Limb (tissue), 2 donors: ENCODE measurements at regions not wholly inside any gene's neighbourhood (a gene's known extent, or its start where the extent isn't known, plus 50 kb on each side); places are given as distances from the start of the nearest gene placed in this dataset.
A peak's percentile ranks its signal among the peaks of the same experiment; 100 is the strongest.

Experiments
- DNase-seq, 2 donors: peaks; one replicate each; pipeline ENCODE4 v3.0.0-alpha.2; 2016; ENCODE audit errors: extremely low spot score in 2 of 2

- peak; percentile 42 to 52 for DNase-seq
These were observed 242.2 kb downstream of the B3GLCT start for GRCh38 chr13:31441800-31442510.

GRCh38 chr13:31442571-31442970, 242.8 kb downstream of the B3GLCT start:
- peak in 1 of 2 donors; percentile 29 for DNase-seq

GRCh38 chr13:31444266-31444856, 244.6 kb downstream of the B3GLCT start:
- DNase-seq, result peak in 1 of 2 donors; percentile 34

DNA sequence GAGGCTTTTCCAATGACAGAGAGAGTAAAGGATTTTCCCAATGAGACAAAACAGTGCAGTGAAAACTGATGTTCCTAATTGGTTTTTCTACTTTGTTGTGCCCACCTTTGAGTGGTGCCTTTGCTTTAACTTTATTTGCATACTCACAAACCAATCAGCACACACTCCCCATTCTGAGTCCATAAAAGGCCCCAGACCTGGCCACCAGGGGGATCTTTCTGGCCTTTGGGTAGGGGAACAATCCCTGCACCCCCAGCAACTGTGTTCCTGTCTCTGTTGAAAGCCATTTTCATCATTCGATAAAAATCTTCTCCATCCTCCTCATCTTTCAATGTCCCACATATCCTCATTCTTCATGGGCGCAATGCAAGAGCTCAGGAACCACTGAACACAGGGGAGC, 252.8 kb downstream of the B3GLCT start:
- no peak for DNase-seq

DNA sequence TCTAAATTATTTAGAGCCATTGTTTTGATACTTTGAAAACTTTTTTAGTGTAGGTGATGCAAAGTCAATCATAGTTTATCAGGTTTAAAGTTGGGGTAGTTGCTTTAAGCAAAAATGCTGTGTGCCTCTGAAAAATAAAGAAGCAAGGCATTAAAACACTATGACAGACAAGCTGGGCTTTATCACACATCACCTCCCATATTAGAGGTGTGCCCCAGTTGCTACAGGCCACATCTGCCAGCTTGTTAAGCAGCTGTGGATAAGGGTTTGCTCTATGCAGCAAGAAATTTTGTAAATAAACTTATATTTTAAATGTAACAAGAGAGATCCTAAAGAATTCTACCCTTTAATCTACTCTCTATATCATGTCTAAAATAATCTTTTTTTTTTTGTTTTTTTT, 255.8 kb downstream of the B3GLCT start:
- no peak for DNase-seq

GRCh38 chr13:31456056-31456455, 256.3 kb downstream of the B3GLCT start:
- no peak for DNase-seq

GRCh38 chr13:31460061-31460460, 260.3 kb downstream of the B3GLCT start:
- no peak for DNase-seq

DNA sequence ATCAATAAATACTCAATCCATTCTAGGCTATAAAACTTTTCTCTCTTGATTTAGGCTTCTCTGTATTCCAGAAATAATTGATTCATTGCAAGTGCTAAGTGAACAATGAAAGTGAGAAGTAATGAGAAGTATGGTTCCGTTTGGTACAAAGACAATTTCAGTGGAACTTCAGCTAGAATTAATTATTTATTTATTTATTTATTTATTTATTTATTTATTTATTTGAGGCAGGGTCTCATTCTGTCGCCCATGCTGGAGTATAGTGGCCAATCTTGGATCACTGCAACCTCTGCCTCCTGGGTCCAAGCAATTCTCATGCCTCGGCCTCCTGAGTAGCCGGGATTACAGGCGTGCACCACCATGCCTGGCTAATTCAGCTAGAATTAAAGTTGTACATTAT, 262.1 kb downstream of the B3GLCT start:
- no peak for DNase-seq

DNA sequence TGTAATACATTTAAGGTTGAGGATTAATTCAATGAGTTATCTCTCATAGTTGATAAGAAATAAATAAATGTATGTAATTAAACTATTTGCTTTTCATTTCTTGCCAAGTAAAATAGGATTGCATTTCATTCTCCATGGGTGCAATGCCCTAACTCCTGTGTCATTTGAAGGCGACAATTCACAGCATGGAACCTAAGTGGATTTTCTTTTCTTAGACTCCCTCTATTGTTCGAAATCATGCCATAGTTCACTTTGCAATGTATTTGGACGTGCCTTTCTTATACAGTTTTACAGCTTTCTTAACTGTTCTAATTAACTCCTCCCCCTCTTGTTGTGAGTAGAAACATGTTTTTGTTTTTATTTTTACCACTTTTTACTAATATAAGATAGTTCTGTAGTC, 263.0 kb downstream of the B3GLCT start:
- DNase-seq, result no peak

GRCh38 chr13:31468114-31468902, 268.5 kb downstream of the B3GLCT start:
- DNase-seq, result no peak

DNA sequence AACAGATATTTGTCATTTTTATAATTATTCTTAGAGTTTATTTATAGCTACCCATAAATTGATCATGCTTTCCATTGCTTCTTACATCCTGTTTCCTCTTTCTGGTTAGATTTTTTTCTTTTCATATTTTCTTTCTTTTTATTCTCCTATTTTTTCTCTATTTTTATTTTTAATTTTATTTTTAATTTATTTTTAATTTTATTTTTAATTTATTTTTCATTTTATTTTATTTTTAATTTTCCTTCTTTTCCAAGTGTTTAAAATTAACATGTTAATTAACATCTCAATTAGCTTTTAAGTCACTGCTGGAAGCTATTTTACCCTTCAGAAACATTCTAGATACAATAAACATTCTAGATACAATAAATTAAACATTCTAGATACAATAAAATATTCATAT, 269.6 kb downstream of the B3GLCT start:
- DNase-seq, result no peak

DNA sequence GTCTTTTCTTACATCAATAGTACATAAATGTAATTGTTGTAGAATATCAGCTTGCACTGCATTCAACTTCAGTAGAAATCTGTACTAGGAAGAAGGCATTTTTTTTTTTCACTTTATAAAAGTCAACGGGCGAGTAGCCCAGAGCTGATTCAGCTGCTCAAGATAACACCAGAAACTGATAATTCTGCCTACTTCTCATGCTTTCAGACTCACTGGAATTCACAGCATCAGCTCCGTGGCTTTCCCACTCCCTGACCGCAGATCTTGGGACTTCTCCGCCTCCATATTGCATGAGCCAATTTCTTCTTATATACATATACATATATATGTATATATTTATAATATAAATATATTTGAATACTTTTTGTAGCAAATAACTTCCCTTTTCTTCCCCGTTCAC, 263.1 kb upstream of the RXFP2 start:
- no peak for DNase-seq

GRCh38 chr13:31476753-31477152, 262.6 kb upstream of the RXFP2 start:
- no peak for DNase-seq

DNA sequence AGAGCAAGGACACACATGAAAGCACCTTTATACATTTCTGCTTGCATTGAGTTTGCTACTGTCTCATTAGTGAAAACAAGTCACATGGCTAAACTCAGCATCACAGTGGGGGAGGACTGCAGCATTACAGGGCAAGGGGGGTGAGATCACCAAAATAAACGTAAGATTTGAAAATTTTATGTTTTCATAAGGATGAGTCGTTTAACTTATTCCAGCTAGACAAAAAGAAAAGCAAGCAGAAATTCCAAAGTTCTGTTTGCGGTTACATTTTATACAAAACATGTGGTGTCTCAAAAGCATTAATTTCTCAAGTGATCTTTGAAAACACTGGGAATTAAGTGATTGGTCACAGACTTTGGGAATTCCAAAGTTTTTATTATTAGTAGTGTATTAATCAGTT, 261.4 kb upstream of the RXFP2 start:
- DNase-seq, result no peak

GRCh38 chr13:31485183-31485582, 254.1 kb upstream of the RXFP2 start:
- DNase-seq, result no peak

- DNase-seq, result no peak
These were observed 253.7 kb upstream of the RXFP2 start for GRCh38 chr13:31485651-31486051.

GRCh38 chr13:31495336-31495735, 244.0 kb upstream of the RXFP2 start:
- DNase-seq, result no peak

DNA sequence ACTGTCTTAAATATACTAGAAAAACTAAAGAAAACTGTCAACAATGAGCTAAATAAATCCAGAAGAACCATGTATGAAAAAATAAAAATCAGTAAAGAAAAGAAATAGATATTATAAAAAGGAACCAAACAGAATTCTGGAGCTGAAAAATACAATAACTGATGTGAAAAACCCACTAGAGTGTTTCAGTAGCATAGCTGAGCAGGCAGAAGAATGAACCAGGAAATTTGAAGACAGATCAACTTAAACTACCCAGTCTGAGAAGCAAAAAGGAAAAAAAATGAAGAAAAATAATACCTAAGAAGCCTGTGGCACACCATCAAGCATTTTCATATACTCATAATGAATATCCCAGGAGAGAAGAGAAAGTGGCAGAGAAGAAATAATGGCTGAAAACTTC, 240.1 kb upstream of the RXFP2 start:
- DNase-seq, result no peak

DNA sequence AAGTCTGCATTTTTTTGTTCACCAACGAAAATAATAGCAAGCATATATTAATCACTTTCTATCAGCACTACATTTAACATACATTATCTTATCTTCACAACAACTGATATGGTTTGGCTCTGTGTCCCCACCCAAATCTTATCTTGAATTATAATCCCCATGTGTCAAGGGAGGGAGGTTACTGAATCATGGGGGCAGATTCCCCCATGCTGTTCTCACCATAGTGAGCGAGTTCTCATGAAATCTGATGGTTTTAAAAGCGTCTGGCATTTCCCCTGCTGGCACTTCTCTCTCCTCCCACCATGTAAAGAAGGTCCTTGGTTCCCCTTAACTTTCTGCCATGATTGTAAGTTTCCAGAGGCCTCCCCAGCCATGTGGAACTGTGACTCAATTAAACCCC, 235.7 kb upstream of the RXFP2 start:
- no peak for DNase-seq

DNA sequence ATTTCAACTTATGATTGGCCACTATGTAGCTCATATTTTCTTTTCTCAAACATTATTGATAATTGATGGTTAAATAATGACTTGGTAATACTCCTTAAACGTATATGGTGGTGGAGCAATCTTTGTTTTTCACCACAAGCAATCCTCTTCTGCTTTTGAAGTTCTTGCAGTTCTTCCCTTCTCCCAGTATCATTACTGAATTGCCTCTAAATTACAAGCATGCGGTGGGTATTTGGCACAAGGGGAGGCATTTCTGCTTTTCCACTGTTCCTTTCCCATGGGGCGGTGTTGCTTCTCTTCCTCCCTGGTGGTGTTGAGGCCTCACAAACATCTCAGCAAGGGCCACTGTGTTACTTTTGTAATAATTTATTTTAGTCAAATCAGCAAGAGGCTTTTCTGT, 234.4 kb upstream of the RXFP2 start:
- DNase-seq, result no peak

DNA sequence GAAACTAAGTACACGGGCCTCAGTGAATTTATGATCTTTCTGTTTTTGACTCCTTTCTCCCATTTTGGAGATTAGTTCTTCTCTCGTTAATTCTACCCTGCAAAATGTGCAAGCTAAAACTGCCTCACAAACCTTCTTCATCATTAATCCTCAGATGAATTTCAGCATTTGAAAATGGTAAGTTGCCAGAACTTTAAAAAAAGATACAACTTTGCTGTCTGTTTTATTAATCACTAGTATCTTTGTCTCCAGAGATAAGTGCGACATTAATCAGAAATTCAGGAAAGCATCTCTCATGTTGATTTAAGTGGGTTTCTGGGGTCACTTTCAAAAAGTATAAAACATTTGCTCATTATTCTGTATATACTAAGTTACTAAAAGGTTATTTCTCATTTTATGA, 227.0 kb upstream of the RXFP2 start:
- DNase-seq, result no peak

- no peak for DNase-seq
These were observed 224.4 kb upstream of the RXFP2 start for GRCh38 chr13:31514932-31515331.

- no peak for DNase-seq
These were observed 223.9 kb upstream of the RXFP2 start for GRCh38 chr13:31515427-31515826.
